GM18870 (cell line): ENCODE measurements at regions not wholly inside any gene's neighbourhood (a gene's known extent, or its start where the extent isn't known, plus 50 kb on each side); places are given as distances from the start of the nearest gene placed in this dataset.
"Not testable (repeated sequence)": the region's sequence is repeated elsewhere in the genome, so short reads cannot be mapped to it uniquely, and the experiment has no call there.

ENCODE experiments used
- ATAC-seq: cut with Tn5 transposase; IDR thresholded peaks from one replicate; pipeline ENCODE4 v1.9.1; 2021; ENCODE audit warnings: moderate library complexity; ENCODE audit not compliant: unreplicated experiment

GRCh38 chr5:28917631-28918030, 1879.2 kb upstream of the CDH9 start:
- no peak for ATAC-seq

DNA sequence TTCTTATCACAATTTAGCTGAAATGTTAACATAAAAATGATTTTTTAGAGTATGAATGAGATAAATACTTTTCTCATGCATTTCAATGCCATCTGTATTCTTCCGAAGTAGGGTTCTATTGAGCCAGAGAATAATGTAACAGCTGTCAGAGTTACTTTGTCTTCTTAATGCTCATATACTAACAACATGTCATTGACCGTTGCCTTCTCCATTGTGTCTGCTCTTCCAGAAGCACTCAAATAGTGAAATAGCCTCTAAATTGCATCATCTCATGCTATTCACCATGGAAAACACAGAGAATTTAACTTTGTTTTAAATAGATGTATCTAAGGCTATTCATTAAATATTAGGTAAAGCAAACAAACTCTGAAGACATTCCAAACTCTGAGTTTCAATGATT, 1875.9 kb upstream of the CDH9 start:
- ATAC-seq, result no peak

GRCh38 chr5:28903643-28904042, 1865.3 kb upstream of the CDH9 start:
- no peak for ATAC-seq

- no peak for ATAC-seq
Measured at GRCh38 chr5:28896949-28897348, 1858.6 kb upstream of the CDH9 start.

DNA sequence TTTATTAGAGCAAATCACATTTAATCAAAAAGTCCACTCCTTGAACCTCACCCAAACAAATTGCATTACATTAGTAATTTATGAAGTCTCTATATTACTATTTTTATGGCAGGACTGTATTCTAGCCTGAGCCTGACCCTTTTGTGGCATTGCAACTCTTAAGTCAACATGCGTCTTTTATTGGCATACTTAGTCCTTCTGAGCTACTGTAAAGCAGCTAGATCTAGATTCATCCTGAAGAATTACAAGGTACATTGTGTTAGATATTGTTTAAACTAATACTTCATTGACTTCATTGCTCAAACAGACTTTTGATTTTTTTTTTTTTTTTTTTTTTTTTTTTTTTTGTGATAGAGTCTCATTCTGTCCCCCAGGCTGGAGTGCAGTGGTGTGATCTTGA, 1842.5 kb upstream of the CDH9 start:
- ATAC-seq, result no peak

GRCh38 chr5:28877050-28877449, 1838.7 kb upstream of the CDH9 start:
- no peak for ATAC-seq

DNA sequence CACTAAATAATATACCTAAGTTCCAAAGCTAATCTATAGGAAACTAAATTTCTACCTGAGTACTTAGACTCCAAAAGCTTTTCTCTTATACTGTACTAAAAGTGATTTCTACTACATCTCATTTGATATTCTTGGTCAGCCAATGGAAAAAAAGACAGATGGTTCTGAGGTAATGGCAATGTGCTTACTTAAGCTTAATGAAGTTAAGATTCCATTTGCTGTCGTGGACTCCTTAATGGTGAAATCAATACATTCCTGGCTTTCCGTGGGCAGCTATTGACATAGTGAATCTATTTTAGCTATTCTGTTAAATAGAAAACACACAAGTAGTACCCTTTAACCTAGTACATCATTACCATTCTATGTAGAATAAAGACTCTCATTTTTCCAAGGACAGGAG, 1825.6 kb upstream of the CDH9 start:
- no peak for ATAC-seq

DNA sequence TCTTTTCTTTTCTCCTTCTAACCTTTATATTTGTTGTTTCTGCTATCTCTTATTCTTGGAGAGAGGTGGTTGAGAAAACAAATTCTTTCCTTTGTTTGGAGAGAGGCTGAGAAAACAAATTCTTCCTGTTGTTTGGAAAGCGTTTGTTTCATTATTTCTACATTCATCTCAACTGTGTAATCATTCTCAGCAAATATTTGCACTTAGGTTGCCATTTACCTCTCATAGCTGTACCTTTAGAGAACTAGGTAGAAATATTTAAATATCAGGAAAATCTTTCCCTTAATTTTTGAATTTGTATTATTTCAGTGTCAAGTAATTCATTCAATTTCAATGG, 1824.4 kb upstream of the CDH9 start:
- no peak for ATAC-seq

DNA sequence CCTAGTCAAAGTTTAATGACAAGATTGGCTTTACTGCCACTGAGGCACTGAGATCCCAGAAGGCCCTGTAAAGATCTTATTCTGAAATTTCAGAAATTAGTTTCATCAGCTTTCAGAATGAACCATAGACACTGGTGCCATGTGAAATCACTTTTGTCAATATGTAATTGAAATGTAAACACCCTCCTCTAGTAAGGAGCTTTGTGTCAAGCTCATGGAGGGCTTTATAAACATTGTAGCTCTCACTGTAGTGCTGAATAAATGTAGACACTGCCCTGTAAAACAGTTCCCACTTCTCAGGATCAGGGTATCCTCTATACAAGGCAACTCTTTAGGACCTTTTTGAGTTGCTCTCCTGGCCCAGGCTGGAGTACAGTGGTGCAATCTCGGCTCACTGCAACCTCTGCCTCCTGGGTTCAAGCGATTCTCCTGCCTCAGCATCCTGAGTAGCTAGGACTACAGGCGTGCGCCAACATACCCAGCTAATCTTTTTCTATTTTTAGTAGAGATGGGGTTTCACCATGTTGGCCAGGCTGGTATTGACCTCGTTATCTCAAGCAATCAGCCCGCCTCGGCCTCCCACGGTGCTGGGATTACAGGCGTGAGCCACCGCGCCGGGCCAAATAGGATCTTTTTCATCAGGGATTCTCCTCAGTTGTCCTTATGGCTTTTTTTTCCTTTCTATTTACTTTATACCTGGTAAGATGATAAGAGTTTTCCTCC, 1823.9 kb upstream of the CDH9 start:
- ATAC-seq, result no peak

DNA sequence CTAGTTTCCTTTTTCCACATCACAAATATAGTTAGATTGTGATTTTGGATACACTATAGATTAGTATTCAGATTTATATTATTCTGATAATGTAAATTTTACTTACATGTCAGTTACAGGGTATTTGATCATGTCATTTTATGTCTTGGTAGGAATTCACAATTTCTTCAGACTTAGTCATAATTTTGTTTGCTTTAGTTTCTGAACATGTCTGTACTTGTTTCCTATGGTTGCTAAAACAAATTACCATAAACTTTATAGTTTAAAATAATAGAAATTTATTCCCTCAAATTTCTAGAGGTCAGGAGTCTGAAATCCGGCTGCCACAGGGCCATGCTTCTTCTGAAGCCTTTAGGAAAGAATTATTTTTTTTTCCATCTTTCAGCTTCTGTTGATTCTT, 1817.2 kb upstream of the CDH9 start:
- no peak for ATAC-seq

GRCh38 chr5:28850320-28850921, 1812.0 kb upstream of the CDH9 start:
- no peak for ATAC-seq

DNA sequence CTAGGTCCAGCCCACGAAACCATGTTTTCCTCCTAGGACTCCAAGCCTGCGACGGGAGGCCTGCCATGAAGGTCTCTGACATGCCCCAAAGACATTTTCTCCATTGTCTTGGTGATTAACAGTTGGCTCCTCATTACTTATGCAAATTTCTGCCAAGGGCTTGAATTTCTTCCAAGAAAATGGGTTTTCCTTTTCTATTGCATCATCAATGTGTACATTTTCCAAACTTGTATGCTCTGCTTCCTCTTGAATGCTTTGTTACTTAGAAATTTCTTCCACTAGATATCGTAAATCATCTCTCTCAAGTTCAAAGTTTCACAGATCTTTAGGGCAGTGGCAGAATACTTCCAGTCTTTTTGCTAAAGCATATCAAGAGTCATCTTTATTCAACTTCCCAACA, 1792.7 kb upstream of the CDH9 start:
- no peak for ATAC-seq

DNA sequence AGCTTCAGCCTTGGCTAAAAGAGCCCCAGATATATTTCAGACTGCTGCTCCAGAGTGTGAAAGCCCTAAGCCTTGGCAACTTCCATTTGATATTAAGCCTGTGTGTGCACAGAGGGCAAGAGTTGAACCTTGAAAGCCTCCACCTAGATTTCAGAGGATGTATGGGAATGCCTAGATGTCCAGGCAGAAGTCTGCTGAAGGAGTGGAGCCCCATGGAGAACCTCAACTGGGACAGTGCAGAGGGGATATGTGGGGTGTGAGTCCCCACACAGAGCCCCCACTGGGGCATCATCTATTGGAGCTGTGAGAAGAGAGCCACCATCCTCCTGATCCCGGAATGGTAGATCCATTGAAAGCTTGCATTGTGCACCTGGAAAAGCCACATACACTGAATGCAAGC, 1784.8 kb upstream of the CDH9 start:
- ATAC-seq, result no peak

- ATAC-seq, result no peak
Measured at GRCh38 chr5:28822071-28822470, 1783.7 kb upstream of the CDH9 start.

- no peak for ATAC-seq
Measured at GRCh38 chr5:28810751-28811136, 1772.4 kb upstream of the CDH9 start.

DNA sequence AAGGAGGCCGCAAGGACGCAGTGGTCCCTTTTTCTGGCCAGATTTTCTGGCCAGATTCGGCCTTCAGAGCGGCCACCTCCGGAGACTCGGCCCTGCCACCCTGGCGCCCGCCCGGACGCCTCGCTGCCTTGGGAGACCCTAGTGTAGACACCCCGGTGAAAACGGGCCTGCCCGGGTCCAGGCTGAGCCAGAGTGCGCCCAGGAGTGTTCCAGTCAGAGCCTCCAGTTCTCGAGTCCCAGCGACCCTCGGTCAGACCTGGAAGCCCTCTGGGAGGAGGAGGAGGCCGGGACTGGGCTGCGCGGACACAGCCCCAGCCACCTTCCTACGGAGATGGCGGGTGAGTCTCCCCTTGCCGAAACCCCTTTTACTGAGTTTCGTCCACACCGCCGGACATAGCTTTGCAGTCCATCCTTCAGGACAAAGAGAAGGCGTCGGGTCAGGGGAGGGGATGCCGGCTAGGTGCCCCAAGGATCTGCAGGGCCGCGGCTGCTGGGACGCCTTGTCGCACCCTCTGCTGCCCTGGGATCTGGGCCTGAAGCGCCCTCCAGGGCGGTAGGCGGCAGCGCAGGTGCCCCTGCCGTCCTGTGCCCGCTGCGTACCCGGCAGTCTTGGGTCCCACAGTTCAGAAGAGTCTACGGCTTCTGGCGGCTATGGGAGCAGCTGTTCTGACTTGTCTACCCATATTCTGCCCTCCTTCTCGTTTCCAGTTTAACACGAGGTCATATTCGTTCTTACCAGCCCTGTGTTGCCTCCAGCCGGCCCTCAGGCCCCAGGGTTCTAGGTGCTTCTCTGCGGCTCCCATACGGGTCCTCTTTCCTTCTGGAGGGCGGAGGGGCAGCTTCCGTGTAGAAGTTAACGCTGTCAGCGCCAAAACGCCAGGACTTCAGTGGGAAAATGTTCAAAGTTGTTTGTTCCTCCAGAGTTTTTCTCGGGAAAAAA, 1771.7 kb upstream of the CDH9 start:
- no peak for ATAC-seq

DNA sequence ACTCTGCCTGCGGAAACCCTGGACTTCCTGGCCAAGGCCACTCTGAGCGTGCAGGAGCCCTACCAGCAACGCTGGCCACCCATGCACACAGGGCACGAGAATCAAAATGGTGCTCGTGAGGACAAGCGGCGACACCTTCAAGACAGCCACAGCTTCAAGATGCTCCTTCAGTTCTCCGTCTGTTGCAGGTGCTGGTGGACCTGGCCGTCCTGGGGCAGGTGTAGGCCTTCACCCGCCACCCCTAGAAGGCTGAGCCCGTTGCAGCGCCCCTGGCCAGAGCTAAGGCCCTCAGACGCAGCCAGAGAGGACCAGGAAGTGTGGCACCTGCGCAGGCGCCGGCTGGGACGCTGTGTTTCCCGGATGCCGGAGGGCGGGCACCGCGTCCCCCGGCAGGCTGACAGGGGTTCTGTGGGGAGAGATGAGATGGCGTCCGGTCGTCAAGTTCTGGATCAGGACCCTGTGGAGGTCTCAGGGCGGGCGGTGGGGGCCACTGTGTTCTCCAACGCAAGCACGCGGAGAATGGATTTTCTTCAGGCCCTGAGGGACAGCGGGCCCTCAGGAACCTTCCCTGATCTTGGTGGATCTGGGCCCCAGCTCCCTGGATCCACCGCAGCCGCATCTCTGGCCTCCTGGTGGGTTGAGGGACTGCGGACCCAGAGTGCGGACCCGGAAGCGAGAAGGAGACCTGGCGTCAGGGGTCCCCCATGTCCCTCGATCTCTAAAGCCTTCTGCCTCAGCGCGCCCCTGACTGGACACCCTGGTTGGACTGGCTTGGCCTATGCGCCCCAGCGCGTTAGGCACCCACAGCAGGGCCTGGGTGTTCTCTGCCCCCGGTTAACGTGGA, 1770.8 kb upstream of the CDH9 start:
- ATAC-seq, result no peak

GRCh38 chr5:28807195-28807729, 1768.9 kb upstream of the CDH9 start:
- ATAC-seq, result no peak

- not testable (repeated sequence) for ATAC-seq
Measured at GRCh38 chr5:28799035-28799434, 1760.6 kb upstream of the CDH9 start.

- no peak for ATAC-seq
Measured at GRCh38 chr5:28788954-28789353, 1750.6 kb upstream of the CDH9 start.
